Panc1 (cell line): ENCODE measurements at regions not wholly inside any gene's neighbourhood (a gene's known extent, or its start where the extent isn't known, plus 50 kb on each side); places are given as distances from the start of the nearest gene placed in this dataset.
A peak's percentile ranks its signal among the peaks of the same experiment; 100 is the strongest.

Experiments used
- ATAC-seq: fragments of 200-7000 bp; cut with Tn5 transposase; 2 replicates; pipeline ENCODE4 v1.9.1; 2020; ENCODE audit warnings: mild to moderate bottlenecking, moderate library complexity
- BruUV-seq: library from RNA; stranded (reverse); fragments of 400-500 nt; replicated peaks from 2 replicates; lab custom pipeline; 2021; lab: Mats Ljungman, UMichigan
- CTCF ChIA-PET: fragments of 300-600 bp; sonication (Branson Sonifier 250); formaldehyde crosslinking; loops from one replicate; lab custom pipeline; 2022; ENCODE audit warnings: antibody characterized with exemption; lab: Charles Lee
- POLR2A ChIA-PET: fragments of 300-600 bp; sonication (Branson Sonifier 250); formaldehyde crosslinking; loops from one replicate; lab custom pipeline; 2022; ENCODE audit warnings: antibody characterized with exemption; lab: Charles Lee
- DNase-seq: peaks from one replicate; pipeline ENCODE4 v3.0.0-alpha.2; 2010; ENCODE audit warnings: low read depth, low spot score
- H3K27ac ChIP-seq: 2 replicates; pipeline ENCODE4 v1.5.1; 2011; ENCODE audit warnings: mild to moderate bottlenecking, low read length, inconsistent platforms
- H3K27me3 ChIP-seq: fragments of 200-500 bp; sonication (Bioruptor generic); 2 replicates; pipeline ENCODE4 v1.6.0; 2014; ENCODE audit warnings: low read length, inconsistent platforms; ENCODE audit not compliant: control insufficient read depth, insufficient read depth
- H3K36me3 ChIP-seq: fragments of 200-500 bp; sonication (Bioruptor generic); 2 replicates; pipeline ENCODE4 v1.5.1; 2014; ENCODE audit warnings: inconsistent platforms, mild to moderate bottlenecking, low read length, moderate library complexity; ENCODE audit not compliant: control insufficient read depth, insufficient read depth
- H3K4me1 ChIP-seq: 2 replicates; pipeline ENCODE4 v1.5.1; 2011; ENCODE audit warnings: inconsistent platforms, mild to moderate bottlenecking, low read length, moderate library complexity; ENCODE audit not compliant: control insufficient read depth, insufficient read depth
- H3K4me3 ChIP-seq, 2 experiments: 2 replicates each; pipeline ENCODE4 v1.5.1; 2011 to 2012; ENCODE audit warnings: low read depth in 2 of 2, low read length in 2 of 2, mild to moderate bottlenecking in 2 of 2, inconsistent platforms in 1 of 2, moderate library complexity in 1 of 2
- H3K9me3 ChIP-seq: fragments of 200-500 bp; sonication (Bioruptor generic); 2 replicates; pipeline ENCODE4 v1.5.1; 2014; ENCODE audit warnings: low read depth, mild to moderate bottlenecking, inconsistent platforms, low read length, moderate library complexity; ENCODE audit not compliant: control insufficient read depth, insufficient read depth
- POLR2AphosphoS5 ChIP-seq: IDR thresholded peaks from 2 replicates; pipeline ENCODE4 v1.6.1; 2012; ENCODE audit warnings: mild to moderate bottlenecking, low read depth, low read length, moderate library complexity
- SIN3A ChIP-seq: IDR thresholded peaks from 2 replicates; pipeline ENCODE4 v1.6.1; 2012; ENCODE audit warnings: low read depth, mild to moderate bottlenecking, low read length, moderate library complexity, borderline replicate concordance; ENCODE audit not compliant: insufficient read depth
- TCF7L2 ChIP-seq: IDR thresholded peaks from 2 replicates; pipeline ENCODE4 v1.6.1; 2011; ENCODE audit warnings: mild to moderate bottlenecking, low read depth, low read length, inconsistent platforms
- in situ Hi-C: cut with HindIII; loops from 2 replicates; pipeline ENCODE4 v1.10.0; 2016; ENCODE audit warnings: low sequenced_read_pairs, low pct_unique_long_range_greater_than_20kb
- intact Hi-C: fragments of 100-400 bp; cut with micrococcal nuclease; formaldehyde crosslinking; loops from one replicate; pipeline ENCODE4 v1.10.0; 2022; ENCODE audit not compliant: unreplicated experiment
- TF ChIP-seq, protein P1 (sequence below): fragments of 450-650 bp; IDR thresholded peaks from 2 replicates; pipeline ENCODE4 v1.5.1; 2017; ENCODE audit warnings: mild to moderate bottlenecking
- TF ChIP-seq, protein P2 (sequence below), 2 experiments: IDR thresholded peaks; 2 replicates each; pipeline ENCODE4 v1.6.1; 2011 to 2012; ENCODE audit warnings: low read depth in 2 of 2, control low read depth in 1 of 2, low read length in 1 of 2, mild to moderate bottlenecking in 1 of 2, moderate library complexity in 1 of 2; ENCODE audit not compliant: insufficient read depth in 1 of 2

DNA sequence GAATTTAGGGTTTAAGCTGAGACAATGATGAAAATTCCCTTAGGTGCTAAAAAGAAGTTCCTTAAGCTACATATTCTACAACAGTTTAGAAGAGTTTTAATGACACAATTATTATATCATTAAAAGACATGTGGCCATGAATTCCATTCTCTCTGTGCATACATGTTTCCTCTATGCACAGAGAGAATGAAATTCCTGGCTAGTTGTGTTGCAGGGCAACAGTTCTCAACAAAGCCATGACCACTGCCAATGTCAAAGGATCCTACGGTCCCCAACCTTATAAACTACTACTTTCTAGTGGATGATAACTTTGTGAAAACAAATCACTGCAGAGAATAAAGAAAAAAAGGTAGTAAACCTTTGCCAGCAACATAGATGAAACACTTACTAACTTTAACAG is 122.7 kb downstream of the OTOL1 start:
- Histone ChIP-seq H3K4me1 (no peaks in the 10 kb centered on the region), H3K27me3 (no peaks in the 10 kb centered on the region), H3K4me3 (no peak overlapping the region), H3K9me3 (no peaks in the 10 kb centered on the region), H3K36me3 (no peaks in the 10 kb centered on the region), H3K27ac (no peak overlapping the region)
- CTCF ChIA-PET: no interaction called here
- in situ Hi-C loops (no loop called here), intact Hi-C loops (no loop called here)
- POLR2A ChIA-PET: no interaction called here
- TF ChIP-seq, protein P1, sequence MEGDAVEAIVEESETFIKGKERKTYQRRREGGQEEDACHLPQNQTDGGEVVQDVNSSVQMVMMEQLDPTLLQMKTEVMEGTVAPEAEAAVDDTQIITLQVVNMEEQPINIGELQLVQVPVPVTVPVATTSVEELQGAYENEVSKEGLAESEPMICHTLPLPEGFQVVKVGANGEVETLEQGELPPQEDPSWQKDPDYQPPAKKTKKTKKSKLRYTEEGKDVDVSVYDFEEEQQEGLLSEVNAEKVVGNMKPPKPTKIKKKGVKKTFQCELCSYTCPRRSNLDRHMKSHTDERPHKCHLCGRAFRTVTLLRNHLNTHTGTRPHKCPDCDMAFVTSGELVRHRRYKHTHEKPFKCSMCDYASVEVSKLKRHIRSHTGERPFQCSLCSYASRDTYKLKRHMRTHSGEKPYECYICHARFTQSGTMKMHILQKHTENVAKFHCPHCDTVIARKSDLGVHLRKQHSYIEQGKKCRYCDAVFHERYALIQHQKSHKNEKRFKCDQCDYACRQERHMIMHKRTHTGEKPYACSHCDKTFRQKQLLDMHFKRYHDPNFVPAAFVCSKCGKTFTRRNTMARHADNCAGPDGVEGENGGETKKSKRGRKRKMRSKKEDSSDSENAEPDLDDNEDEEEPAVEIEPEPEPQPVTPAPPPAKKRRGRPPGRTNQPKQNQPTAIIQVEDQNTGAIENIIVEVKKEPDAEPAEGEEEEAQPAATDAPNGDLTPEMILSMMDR: no peak
- TF ChIP-seq TCF7L2 (no peak), POLR2AphosphoS5 (no peak), SIN3A (no peak)
- TF ChIP-seq, protein P2, sequence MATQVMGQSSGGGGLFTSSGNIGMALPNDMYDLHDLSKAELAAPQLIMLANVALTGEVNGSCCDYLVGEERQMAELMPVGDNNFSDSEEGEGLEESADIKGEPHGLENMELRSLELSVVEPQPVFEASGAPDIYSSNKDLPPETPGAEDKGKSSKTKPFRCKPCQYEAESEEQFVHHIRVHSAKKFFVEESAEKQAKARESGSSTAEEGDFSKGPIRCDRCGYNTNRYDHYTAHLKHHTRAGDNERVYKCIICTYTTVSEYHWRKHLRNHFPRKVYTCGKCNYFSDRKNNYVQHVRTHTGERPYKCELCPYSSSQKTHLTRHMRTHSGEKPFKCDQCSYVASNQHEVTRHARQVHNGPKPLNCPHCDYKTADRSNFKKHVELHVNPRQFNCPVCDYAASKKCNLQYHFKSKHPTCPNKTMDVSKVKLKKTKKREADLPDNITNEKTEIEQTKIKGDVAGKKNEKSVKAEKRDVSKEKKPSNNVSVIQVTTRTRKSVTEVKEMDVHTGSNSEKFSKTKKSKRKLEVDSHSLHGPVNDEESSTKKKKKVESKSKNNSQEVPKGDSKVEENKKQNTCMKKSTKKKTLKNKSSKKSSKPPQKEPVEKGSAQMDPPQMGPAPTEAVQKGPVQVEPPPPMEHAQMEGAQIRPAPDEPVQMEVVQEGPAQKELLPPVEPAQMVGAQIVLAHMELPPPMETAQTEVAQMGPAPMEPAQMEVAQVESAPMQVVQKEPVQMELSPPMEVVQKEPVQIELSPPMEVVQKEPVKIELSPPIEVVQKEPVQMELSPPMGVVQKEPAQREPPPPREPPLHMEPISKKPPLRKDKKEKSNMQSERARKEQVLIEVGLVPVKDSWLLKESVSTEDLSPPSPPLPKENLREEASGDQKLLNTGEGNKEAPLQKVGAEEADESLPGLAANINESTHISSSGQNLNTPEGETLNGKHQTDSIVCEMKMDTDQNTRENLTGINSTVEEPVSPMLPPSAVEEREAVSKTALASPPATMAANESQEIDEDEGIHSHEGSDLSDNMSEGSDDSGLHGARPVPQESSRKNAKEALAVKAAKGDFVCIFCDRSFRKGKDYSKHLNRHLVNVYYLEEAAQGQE (IDR thresholded peaks at IDR 0.05; ENCODE audit: insufficient read depth in 1 of 2, low read depth in 2 of 2, low read length in 1 of 2): no peak
- ATAC-seq (no peak), DNase-seq (no peak)
- BruUV-seq: no TSS peak

DNA sequence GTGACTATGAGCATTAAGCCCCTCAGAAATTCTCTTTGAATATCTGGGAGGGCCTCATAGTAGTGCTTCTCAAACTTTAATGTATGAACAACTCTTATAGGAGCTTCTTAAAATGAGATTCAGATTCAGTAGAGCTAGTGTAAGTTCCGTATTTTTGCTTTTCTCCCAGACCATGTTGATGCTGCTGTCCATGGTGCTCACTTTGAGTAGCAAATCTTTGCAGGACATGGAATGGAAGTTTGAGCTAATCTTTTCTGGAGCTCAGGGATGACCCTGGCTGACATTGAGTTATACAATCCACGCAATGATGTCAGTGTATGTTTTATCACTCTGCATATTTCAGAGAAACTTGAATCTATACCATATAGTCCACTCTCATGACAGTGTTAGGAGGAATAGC is 134.2 kb downstream of the OTOL1 start:
- no peaks in the 10 kb centered on the region for H3K9me3 ChIP-seq
- no TSS peak for BruUV-seq
- H3K27me3 ChIP-seq: no peaks in the 10 kb centered on the region
- TF ChIP-seq, protein P2 (IDR thresholded peaks at IDR 0.05; ENCODE audit: insufficient read depth in 1 of 2, low read depth in 2 of 2, low read length in 1 of 2): peak; percentile 88
- TF ChIP-seq TCF7L2: no peak
- H3K36me3 ChIP-seq: no peaks in the 10 kb centered on the region
- no peak overlapping the region for H3K27ac ChIP-seq
- CTCF ChIA-PET: no interaction called here
- POLR2A ChIA-PET: no interaction called here
- DNase-seq (no peak), ATAC-seq (no peak)
- in situ Hi-C loops (no loop called here), intact Hi-C loops (no loop called here)
- no peaks in the 10 kb centered on the region for H3K4me1 ChIP-seq
- no peak overlapping the region for H3K4me3 ChIP-seq
